ENCODE measurements at regions not wholly inside any gene's neighbourhood (a gene's known extent, or its start where the extent isn't known, plus 50 kb on each side); places are given as distances from the start of the nearest gene placed in this dataset.
"Not testable (repeated sequence)": the region's sequence is repeated elsewhere in the genome, so short reads cannot be mapped to it uniquely, and the experiment has no call there.

GRCh38 chr2:175676813-175677212, 325.3 kb downstream of the LNPK start:
- Mint-ChIP-seq H3K4me1 (no peaks in the 10 kb centered on the region), H3K4me3 (no peak overlapping the region), H3K27me3 (ENCODE audit: insufficient read depth) (no peaks in the 10 kb centered on the region), H3K36me3 (ENCODE audit: low read depth) (peaks cover 4% of the 10 kb centered on the region), H3K9me3 (peaks cover 24% of the 10 kb centered on the region), H3K27ac (no peak overlapping the region)
- no peak for DNase-seq
- Histone ChIP-seq H3K4me1 (ENCODE audit: control insufficient read depth, insufficient read depth, low read length) (no peaks in the 10 kb centered on the region), H3K9me3 (ENCODE audit: control insufficient read depth, low read length) (no peaks in the 10 kb centered on the region), H3K27me3 (ENCODE audit: control insufficient read depth, insufficient read depth, low read length, poor library complexity, severe bottlenecking) (no peaks in the 10 kb centered on the region), H3K4me3 (ENCODE audit: low read length) (no peak overlapping the region), H3K36me3 (ENCODE audit: control insufficient read depth, insufficient read depth, low read length) (no peaks in the 10 kb centered on the region), H3K27ac (ENCODE audit: low read depth, low read length) (no peak overlapping the region), H3K9ac (ENCODE audit: extremely low read depth, low read length, poor library complexity, severe bottlenecking) (no peak overlapping the region)
- TF ChIP-seq CTCF (conservative IDR thresholded peaks at IDR 0.05): peak; percentile 61
- WGBS, 2 experiments (ENCODE audit: insufficient coverage in 1 of 2, insufficient read length in 1 of 2): 81 to 93% methylated on average over 2 to 3 of the region's 3 CpGs

- DNase-seq, H3K4me3 Mint-ChIP-seq: not testable (repeated sequence)
Measured at GRCh38 chr2:175668804-175669203, 333.3 kb downstream of the LNPK start.

GRCh38 chr2:175662335-175662734, 339.7 kb downstream of the LNPK start:
- Histone ChIP-seq H3K27me3 (ENCODE audit: control insufficient read depth, insufficient read depth, low read length, poor library complexity, severe bottlenecking) (no peaks in the 10 kb centered on the region), H3K27ac (ENCODE audit: low read depth, low read length) (no peak overlapping the region), H3K4me3 (ENCODE audit: low read length) (no peak overlapping the region), H3K4me1 (ENCODE audit: control insufficient read depth, insufficient read depth, low read length) (no peaks in the 10 kb centered on the region), H3K36me3 (ENCODE audit: control insufficient read depth, insufficient read depth, low read length) (no peaks in the 10 kb centered on the region), H3K9ac (ENCODE audit: extremely low read depth, low read length, poor library complexity, severe bottlenecking) (no peak overlapping the region), H3K9me3 (ENCODE audit: control insufficient read depth, low read length) (no peaks in the 10 kb centered on the region)
- H3K36me3 Mint-ChIP-seq (ENCODE audit: low read depth): no peaks in the 10 kb centered on the region
- H3K9me3 Mint-ChIP-seq: no peaks in the 10 kb centered on the region
- no peak overlapping the region for H3K4me3 Mint-ChIP-seq
- H3K27me3 Mint-ChIP-seq (ENCODE audit: insufficient read depth): no peaks in the 10 kb centered on the region
- 76% methylated on average over 1 of the region's 1 CpG; no CpG with 5 or more reads in 1 of the 2 experiments for whole genome bisulfite sequencing, 2 experiments (ENCODE audit: insufficient coverage in 1 of 2, insufficient read length in 1 of 2)
- no peak overlapping the region for H3K27ac Mint-ChIP-seq
- H3K4me1 Mint-ChIP-seq: peaks cover 5% of the 10 kb centered on the region
- TF ChIP-seq CTCF (conservative IDR thresholded peaks at IDR 0.05): no peak
- DNase-seq: no peak

More at GRCh38 chr2:175668804-175669203, 333.3 kb downstream of the LNPK start:
- WGBS, 2 experiments (ENCODE audit: insufficient coverage in 1 of 2, insufficient read length in 1 of 2): 81 to 86% methylated on average over 7 of the region's 7 CpGs
- H3K27ac ChIP-seq (ENCODE audit: low read depth, low read length); H3K27ac Mint-ChIP-seq; H3K36me3 Mint-ChIP-seq (ENCODE audit: low read depth); H3K9me3 ChIP-seq (ENCODE audit: control insufficient read depth, low read length); H3K36me3 ChIP-seq (ENCODE audit: control insufficient read depth, insufficient read depth, low read length); H3K27me3 Mint-ChIP-seq (ENCODE audit: insufficient read depth); H3K4me1 ChIP-seq (ENCODE audit: control insufficient read depth, insufficient read depth, low read length); H3K4me3 ChIP-seq (ENCODE audit: low read length); H3K4me1 Mint-ChIP-seq; H3K9ac ChIP-seq (ENCODE audit: extremely low read depth, low read length, poor library complexity, severe bottlenecking); H3K27me3 ChIP-seq (ENCODE audit: control insufficient read depth, insufficient read depth, low read length, poor library complexity, severe bottlenecking): not testable (repeated sequence)
- H3K9me3 Mint-ChIP-seq: peaks cover 28% of the 10 kb centered on the region

GRCh38 chr2:175648577-175649063, 353.4 kb downstream of the LNPK start:
- Mint-ChIP-seq H3K9me3 (peaks cover 16% of the 10 kb centered on the region), H3K4me3 (no peak overlapping the region), H3K27ac (no peak overlapping the region), H3K27me3 (ENCODE audit: insufficient read depth) (no peaks in the 10 kb centered on the region), H3K4me1 (no peaks in the 10 kb centered on the region), H3K36me3 (ENCODE audit: low read depth) (peaks cover 3% of the 10 kb centered on the region)
- no peak overlapping the region for H3K4me3 ChIP-seq (ENCODE audit: low read length)
- no peak for TF ChIP-seq CTCF (conservative IDR thresholded peaks at IDR 0.05)
- H3K9ac ChIP-seq (ENCODE audit: extremely low read depth, low read length, poor library complexity, severe bottlenecking): no peak overlapping the region
- no peaks in the 10 kb centered on the region for H3K36me3 ChIP-seq (ENCODE audit: control insufficient read depth, insufficient read depth, low read length)
- no peaks in the 10 kb centered on the region for H3K27me3 ChIP-seq (ENCODE audit: control insufficient read depth, insufficient read depth, low read length, poor library complexity, severe bottlenecking)
- no peak for DNase-seq
- no peaks in the 10 kb centered on the region for H3K9me3 ChIP-seq (ENCODE audit: control insufficient read depth, low read length)
- H3K4me1 ChIP-seq (ENCODE audit: control insufficient read depth, insufficient read depth, low read length): no peaks in the 10 kb centered on the region
- 100% methylated on average over 1 of the region's 1 CpG; no CpG with 5 or more reads in 1 of the 2 experiments for WGBS, 2 experiments (ENCODE audit: insufficient coverage in 1 of 2, insufficient read length in 1 of 2)
- no peak overlapping the region for H3K27ac ChIP-seq (ENCODE audit: low read depth, low read length)

All from endodermal cell (in vitro differentiated cells).